HCT116 (cell line): ENCODE measurements at regions not wholly inside any gene's neighbourhood (a gene's known extent, or its start where the extent isn't known, plus 50 kb on each side); places are given as distances from the start of the nearest gene placed in this dataset.

Source experiments
- ATAC-seq: fragments of 200-7000 bp; cut with Tn5 transposase; 2 replicates; pipeline ENCODE4 v1.9.1; 2020; ENCODE audit warnings: mild to moderate bottlenecking, moderate library complexity
- BruUV-seq: library from RNA; stranded (reverse); fragments of 400-500 nt; replicated peaks from 2 replicates; lab custom pipeline; 2021; lab: Mats Ljungman, UMichigan
- CTCF ChIA-PET: fragments of 300-600 bp; sonication (Branson Sonifier 250); formaldehyde crosslinking; loops from one replicate; lab custom pipeline; 2021; ENCODE audit warnings: antibody characterized with exemption; lab: Charles Lee
- POLR2A ChIA-PET: fragments of 300-600, 350-600 bp; sonication (Branson Sonifier 250); formaldehyde crosslinking; loops from one replicate; lab custom pipeline; 2021; ENCODE audit warnings: antibody characterized with exemption; lab: Charles Lee
- RAD21 ChIA-PET, 2 experiments: fragments of 300-600 bp; sonication (Branson Sonifier 250); formaldehyde crosslinking; loops; one replicate each; lab custom pipeline; 2023; ENCODE audit warnings: low total read pairs in 2 of 2; ENCODE audit not compliant: uncharacterized antibody in 2 of 2, unreplicated experiment in 2 of 2, low non-redundant PET in 1 of 2; lab: Charles Lee
- DNase-seq: peaks from one replicate; pipeline ENCODE4 v3.0.0-alpha.2; 2010; ENCODE audit warnings: low read depth, low spot score
- H2AFZ ChIP-seq: fragments of 200-600 bp; shearing (Covaris generic), sonication (generic); 2 replicates; pipeline ENCODE4 v1.6.1; 2017; ENCODE audit warnings: low read depth, mixed run types, mixed read lengths, antibody characterized with exemption, low read length; ENCODE audit not compliant: poor library complexity, severe bottlenecking
- H3K27ac ChIP-seq: 2 replicates; pipeline ENCODE4 v1.5.1; 2012; ENCODE audit warnings: low read depth, low read length
- H3K27me3 ChIP-seq: fragments of 200-600 bp; sonication (generic); 2 replicates; pipeline ENCODE4 v1.6.1; 2016; ENCODE audit warnings: mixed run types, low read length, mixed read lengths; ENCODE audit not compliant: insufficient read depth
- H3K36me3 ChIP-seq, 2 experiments: fragments of 200-500 bp in 1 of 2; fragments of 200-600 bp in 1 of 2; sonication (Bioruptor generic) in 1 of 2; sonication (generic) in 1 of 2; 2 replicates each; pipeline versions ENCODE4 v1.5.1 to v1.6.1; 2014 to 2016; ENCODE audit warnings: low read length in 2 of 2, inconsistent platforms in 1 of 2, mixed read lengths in 1 of 2, mixed run types in 1 of 2; ENCODE audit not compliant: insufficient read depth in 2 of 2, control insufficient read depth in 1 of 2
- H3K4me1 ChIP-seq, 2 experiments: fragments of 200-600 bp in 1 of 2; sonication (generic) in 1 of 2; 2 replicates each; pipeline versions ENCODE4 v1.5.1 to v1.6.1; 2012 to 2017; ENCODE audit warnings: low read length in 2 of 2, inconsistent platforms in 1 of 2, mild to moderate bottlenecking in 1 of 2, mixed read lengths in 1 of 2, mixed run types in 1 of 2, moderate library complexity in 1 of 2; ENCODE audit not compliant: insufficient read depth in 2 of 2, control insufficient read depth in 1 of 2
- H3K4me2 ChIP-seq: fragments of 200-600 bp; sonication (generic); 2 replicates; pipeline ENCODE4 v1.6.1; 2017; ENCODE audit warnings: mixed run types, low read length, mixed read lengths
- H3K4me3 ChIP-seq, 2 experiments: fragments of 200-600 bp in 1 of 2; sonication (generic) in 1 of 2; replicated peaks in 1 of 2; 2 replicates each; pipeline ENCODE4 v1.5.1; 2011 to 2016; ENCODE audit warnings: low read length in 2 of 2, control low read depth in 1 of 2, low read depth in 1 of 2, mild to moderate bottlenecking in 1 of 2, mixed read lengths in 1 of 2, mixed run types in 1 of 2
- H3K79me2 ChIP-seq: fragments of 200-600 bp; sonication (generic); 2 replicates; pipeline ENCODE4 v1.6.1; 2017; ENCODE audit warnings: mild to moderate bottlenecking, mixed run types, low read length, moderate library complexity, mixed read lengths; ENCODE audit not compliant: insufficient read depth
- H3K9ac ChIP-seq: fragments of 200-600 bp; sonication (generic); 2 replicates; pipeline ENCODE4 v1.6.1; 2016; ENCODE audit warnings: low read length, mixed read lengths
- H3K9me2 ChIP-seq: fragments of 200-600 bp; sonication (generic), shearing (Covaris generic); 2 replicates; pipeline ENCODE4 v1.6.1; 2017; ENCODE audit warnings: mixed run types, mild to moderate bottlenecking, moderate library complexity; ENCODE audit not compliant: insufficient read depth
- H3K9me3 ChIP-seq, 2 experiments: fragments of 200-500 bp in 1 of 2; fragments of 200-600 bp in 1 of 2; sonication (Bioruptor generic) in 1 of 2; sonication (generic) in 1 of 2; 2 replicates each; pipeline ENCODE4 v1.6.1; 2014 to 2017; ENCODE audit warnings: low read length in 2 of 2, mixed read lengths in 2 of 2, inconsistent platforms in 1 of 2, low read depth in 1 of 2, mild to moderate bottlenecking in 1 of 2, mixed run types in 1 of 2, moderate library complexity in 1 of 2; ENCODE audit not compliant: control insufficient read depth in 1 of 2, insufficient read depth in 1 of 2
- H4K20me1 ChIP-seq: fragments of 200-600 bp; sonication (generic), shearing (Covaris generic); 2 replicates; pipeline ENCODE4 v1.6.1; 2017; ENCODE audit warnings: mixed run types, mild to moderate bottlenecking, moderate library complexity; ENCODE audit not compliant: insufficient read depth
- CEBPB ChIP-seq: IDR thresholded peaks from 2 replicates; pipeline ENCODE4 v1.6.1; 2012; ENCODE audit warnings: low read depth
- CTCF ChIP-seq, 3 experiments: fragments of 200-600 bp in 1 of 3; sonication (generic) in 1 of 3; IDR thresholded peaks in 2 of 3; conservative IDR thresholded peaks in 1 of 3; 2 replicates each; pipeline ENCODE4 v1.5.1; 2012 to 2017; ENCODE audit warnings: low read depth in 2 of 3, low read length in 2 of 3, antibody characterized with exemption in 1 of 3, borderline replicate concordance in 1 of 3, control low read depth in 1 of 3, mild to moderate bottlenecking in 1 of 3, mixed read lengths in 1 of 3, mixed run types in 1 of 3, moderate library complexity in 1 of 3; ENCODE audit not compliant: insufficient read depth in 1 of 3
- POLR2AphosphoS5 ChIP-seq: IDR thresholded peaks from 2 replicates; pipeline ENCODE4 v1.6.1; 2011; ENCODE audit warnings: mild to moderate bottlenecking, low read depth, low read length, moderate library complexity
- RAD21 ChIP-seq: IDR thresholded peaks from 2 replicates; pipeline ENCODE4 v1.6.1; 2012; ENCODE audit warnings: low read depth, mild to moderate bottlenecking
- REST ChIP-seq: IDR thresholded peaks from 2 replicates; pipeline ENCODE4 v1.6.1; 2012; ENCODE audit warnings: low read depth
- SIN3A ChIP-seq: IDR thresholded peaks from 2 replicates; pipeline ENCODE4 v1.6.1; 2012; ENCODE audit warnings: low read depth
- SRF ChIP-seq: IDR thresholded peaks from 2 replicates; pipeline ENCODE4 v1.6.1; 2012; ENCODE audit warnings: low read depth
- ZBTB33 ChIP-seq: IDR thresholded peaks from 2 replicates; pipeline ENCODE4 v1.6.1; 2011; ENCODE audit warnings: mild to moderate bottlenecking, low read length, moderate library complexity; ENCODE audit not compliant: insufficient replicate concordance; ENCODE audit errors: extremely low read depth
- ZNF274 ChIP-seq: fragments of 200-500 bp; sonication (Bioruptor generic); IDR thresholded peaks from 2 replicates; pipeline ENCODE4 v1.6.1; 2014; ENCODE audit warnings: mild to moderate bottlenecking, low read depth, low read length, inconsistent platforms
- intact Hi-C: fragments of 100-400 bp; cut with micrococcal nuclease; formaldehyde crosslinking; loops from 2 replicates; pipeline ENCODE4 v1.10.0; 2022

GRCh38 chr3:80533553-80533952 is 765.8 kb upstream of the ROBO1 start:
- ChIA-PET RAD21 (no interaction called here), POLR2A (no interaction called here), CTCF (no interaction called here)
- peaks cover 14 to 18% of the 10 kb centered on the region in 2 experiments; a peak in 2 of 4 replicates for H3K9me3 ChIP-seq
- H3K79me2 ChIP-seq = no peaks in the 10 kb centered on the region
- no peaks in the 10 kb centered on the region for H3K27me3 ChIP-seq
- no peak for ATAC-seq
- H3K9me2 ChIP-seq = no peaks in the 10 kb centered on the region
- H3K9ac ChIP-seq = no peak overlapping the region
- H3K27ac ChIP-seq = no peak overlapping the region
- intact Hi-C loops = no loop called here
- no peak overlapping the region for H3K4me2 ChIP-seq
- no peak for DNase-seq
- BruUV-seq = no TSS peak
- TF ChIP-seq CTCF (IDR thresholded peaks at IDR 0.05 in 2 of 3, conservative IDR thresholded peaks at IDR 0.05 in 1 of 3; ENCODE audit: borderline replicate concordance in 1 of 3, insufficient read depth in 1 of 3, low read depth in 2 of 3, low read length in 2 of 3) (no peak), SIN3A (no peak), ZNF274 (no peak), CEBPB (no peak), SRF (no peak), ZBTB33 (no peak), RAD21 (no peak), POLR2AphosphoS5 (no peak), REST (no peak)
- H3K36me3 ChIP-seq = no peaks in the 10 kb centered on the region
- no peak overlapping the region for H3K4me3 ChIP-seq
- no peak overlapping the region for H2AFZ ChIP-seq
- no peaks in the 10 kb centered on the region for H4K20me1 ChIP-seq
- H3K4me1 ChIP-seq = no peaks in the 10 kb centered on the region
